ENCODE measurements at regions not wholly inside any gene's neighbourhood (a gene's known extent, or its start where the extent isn't known, plus 50 kb on each side); places are given as distances from the start of the nearest gene placed in this dataset.
"Not testable (repeated sequence)": the region's sequence is repeated elsewhere in the genome, so short reads cannot be mapped to it uniquely, and the experiment has no call there.

- no peak for DNase-seq
Measured at GRCh38 chr7:156022483-156023459, 210.5 kb upstream of the SHH start.

GRCh38 chr7:156021471-156021870 lies 209.2 kb upstream of the SHH start:
- no peak for DNase-seq

- DNase-seq = no peak
Measured at GRCh38 chr7:156020566-156020965, 208.3 kb upstream of the SHH start.

GRCh38 chr7:156019776-156020565 lies 207.7 kb upstream of the SHH start:
- no peak for DNase-seq

GRCh38 chr7:156019308-156019707 lies 207.0 kb upstream of the SHH start:
- no peak for DNase-seq

GRCh38 chr7:156017916-156018700 lies 205.8 kb upstream of the SHH start:
- no peak for DNase-seq

- DNase-seq = no peak
Measured at GRCh38 chr7:156017431-156017830, 205.2 kb upstream of the SHH start.

- DNase-seq = no peak
Measured at GRCh38 chr7:156015237-156016020, 203.2 kb upstream of the SHH start.

- no peak for DNase-seq
Measured at GRCh38 chr7:156014808-156015207, 202.5 kb upstream of the SHH start.

GRCh38 chr7:156014201-156014600 lies 201.9 kb upstream of the SHH start:
- DNase-seq = no peak

GRCh38 chr7:156012412-156012811 lies 200.1 kb upstream of the SHH start:
- DNase-seq = no peak

- no peak for DNase-seq
Measured at GRCh38 chr7:156009569-156009968, 197.3 kb upstream of the SHH start.

- DNase-seq = not testable (repeated sequence)
Measured at GRCh38 chr7:156006876-156007275, 194.6 kb upstream of the SHH start.

- no peak for DNase-seq
Measured at GRCh38 chr7:156006024-156006423, 193.8 kb upstream of the SHH start.

GRCh38 chr7:156005202-156005691 lies 193.0 kb upstream of the SHH start:
- DNase-seq = no peak

GRCh38 chr7:156004265-156005201 lies 192.3 kb upstream of the SHH start:
- DNase-seq = no peak

GRCh38 chr7:156003220-156004162 lies 191.2 kb upstream of the SHH start:
- DNase-seq = no peak

GRCh38 chr7:156002362-156003066 lies 190.3 kb upstream of the SHH start:
- DNase-seq = no peak

Measured in T1000 (cell line).